Limb (tissue), 2 donors: ENCODE measurements at regions not wholly inside any gene's neighbourhood (a gene's known extent, or its start where the extent isn't known, plus 50 kb on each side); places are given as distances from the start of the nearest gene placed in this dataset.
"Not testable (repeated sequence)": the region's sequence is repeated elsewhere in the genome, so short reads cannot be mapped to it uniquely, and the experiment has no call there.

Experiments
- DNase-seq, 2 donors: peaks; one replicate each; pipeline ENCODE4 v3.0.0-alpha.2; 2016; ENCODE audit errors: extremely low spot score in 2 of 2

DNA sequence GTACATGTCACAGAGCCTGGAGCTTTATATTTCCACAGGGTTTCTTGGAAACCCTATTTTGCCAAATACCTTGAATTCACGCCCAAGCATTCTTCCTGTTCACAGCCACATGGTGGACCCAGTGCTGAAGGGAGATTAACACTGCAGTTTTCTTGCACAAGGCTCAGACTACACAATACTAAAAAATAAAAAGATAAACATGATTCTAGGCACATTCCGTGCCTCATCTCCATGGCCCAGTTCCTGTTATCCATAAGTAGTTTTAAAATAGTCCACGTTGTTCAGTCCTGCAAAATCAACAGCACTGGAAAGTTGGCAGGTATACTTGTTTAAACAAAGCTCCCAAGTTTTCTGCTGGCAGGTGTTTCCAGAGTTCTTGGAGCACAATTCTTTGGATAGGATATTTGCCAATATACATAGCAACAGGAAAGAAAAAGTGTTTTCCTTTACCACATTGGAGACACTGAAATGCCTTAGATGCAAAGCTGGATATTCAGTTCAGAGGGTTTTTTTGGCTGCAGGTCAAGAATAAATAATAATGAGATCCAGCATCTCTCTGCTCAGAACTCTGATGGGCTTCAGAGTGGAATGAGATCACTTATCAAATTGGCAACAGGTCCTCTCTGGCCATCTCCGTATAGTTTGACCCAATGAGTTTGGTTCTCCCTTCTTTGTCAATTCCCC is 88.1 kb upstream of the TGFBR2 start:
- peak; percentile 36 to 89 for DNase-seq

DNA sequence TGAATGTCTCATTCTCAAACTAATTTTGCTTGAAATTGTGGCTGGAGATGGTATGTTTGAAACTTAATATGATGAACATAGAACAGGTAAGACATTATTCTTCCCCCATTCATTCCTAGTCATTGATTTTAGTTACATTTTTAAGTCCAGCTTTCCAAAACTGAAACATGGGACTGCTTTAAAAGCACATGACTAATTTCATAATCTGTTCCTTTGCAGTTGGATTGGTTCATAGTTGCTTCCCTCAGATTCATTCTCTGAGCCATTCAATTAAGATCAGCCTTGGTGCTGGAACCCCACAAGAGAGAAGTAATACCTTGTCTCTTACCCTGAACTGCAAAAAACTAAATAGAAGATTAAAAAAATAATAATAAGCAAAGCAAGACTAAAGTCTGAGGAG is 87.5 kb upstream of the TGFBR2 start:
- DNase-seq, result no peak

DNA sequence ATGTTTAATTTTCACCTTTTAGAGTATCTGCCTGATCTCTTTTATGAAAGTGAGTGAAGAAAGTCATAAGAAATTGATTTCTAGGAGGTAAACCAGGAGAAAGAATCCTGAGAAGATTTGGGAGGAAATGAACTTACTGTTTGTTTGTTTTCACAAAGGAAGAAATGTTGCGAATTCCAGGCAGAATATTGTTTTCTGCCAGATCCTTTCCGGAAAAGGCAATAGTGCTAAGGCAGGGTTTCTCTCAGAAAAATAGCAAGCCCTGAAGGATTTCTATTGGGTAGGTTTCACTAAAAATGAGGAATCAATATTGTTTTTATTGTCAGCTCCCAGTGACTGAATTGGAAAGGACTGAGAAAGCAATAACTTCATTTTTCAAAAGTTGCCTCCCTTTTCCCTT is 85.7 kb upstream of the TGFBR2 start:
- peak in 1 of 2 donors; percentile 36 for DNase-seq

DNA sequence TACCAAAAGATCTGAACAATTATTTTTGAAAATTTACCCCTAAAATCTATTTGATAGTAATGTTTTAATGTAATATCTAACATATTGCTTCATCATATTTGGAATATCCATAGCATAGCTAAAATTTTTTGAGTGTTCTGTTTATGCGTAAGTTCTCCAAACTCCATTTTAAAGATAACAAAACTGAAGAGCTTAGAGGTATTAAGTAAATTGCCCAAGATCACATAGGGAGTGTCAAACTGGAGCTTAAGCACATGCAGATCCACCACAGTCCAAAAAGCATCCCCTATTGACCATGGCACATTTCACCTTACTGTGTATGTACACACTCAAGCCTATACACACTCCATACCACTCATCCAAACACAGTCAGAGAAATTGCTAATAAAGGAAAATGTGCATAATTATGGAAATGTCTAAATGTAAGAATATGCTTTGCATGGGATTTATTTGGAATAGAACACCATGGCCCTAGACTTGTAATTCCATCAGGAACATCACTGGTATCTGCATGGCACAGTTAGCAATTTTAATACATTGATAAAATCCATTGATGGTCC is 85.2 kb upstream of the TGFBR2 start:
- no peak for DNase-seq

DNA sequence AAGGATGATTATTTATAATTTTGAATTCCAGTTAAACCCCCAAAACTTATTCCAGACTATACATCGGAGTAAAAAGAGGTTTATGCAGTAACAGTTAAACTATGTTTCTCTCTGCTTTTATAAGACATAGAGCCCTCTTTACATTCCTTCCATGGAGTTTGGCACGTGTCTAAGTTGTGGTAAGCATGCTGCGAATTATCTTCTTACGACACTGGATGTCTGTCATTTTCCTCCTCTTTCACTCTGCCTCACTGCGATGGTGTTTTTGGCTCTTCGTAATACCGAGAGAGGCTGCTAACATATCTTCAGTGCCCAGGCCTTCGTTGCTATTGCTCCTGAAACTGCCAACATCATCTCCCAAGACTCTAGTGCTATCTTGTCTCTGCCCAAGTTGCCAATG is 83.9 kb upstream of the TGFBR2 start:
- no peak for DNase-seq

DNA sequence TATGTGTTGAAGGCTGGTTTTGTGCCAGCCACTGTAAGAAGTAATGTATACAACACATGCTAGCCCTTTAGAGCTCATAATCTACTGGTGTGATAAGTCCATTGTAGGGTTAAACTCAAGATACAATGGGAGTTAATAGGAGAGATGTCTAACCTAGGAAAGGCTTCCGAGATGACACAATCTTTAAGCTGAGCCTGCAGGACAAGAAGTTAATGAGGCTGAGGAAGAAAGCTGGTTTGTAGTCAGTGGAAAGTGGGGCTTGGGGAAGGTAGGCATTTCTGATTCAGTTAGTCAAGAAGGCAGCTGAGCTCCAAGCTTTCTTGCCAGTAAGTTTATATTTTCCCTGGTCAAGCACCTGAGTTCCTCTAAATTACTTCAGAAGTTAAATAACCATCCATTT is 83.0 kb upstream of the TGFBR2 start:
- DNase-seq, result no peak

DNA sequence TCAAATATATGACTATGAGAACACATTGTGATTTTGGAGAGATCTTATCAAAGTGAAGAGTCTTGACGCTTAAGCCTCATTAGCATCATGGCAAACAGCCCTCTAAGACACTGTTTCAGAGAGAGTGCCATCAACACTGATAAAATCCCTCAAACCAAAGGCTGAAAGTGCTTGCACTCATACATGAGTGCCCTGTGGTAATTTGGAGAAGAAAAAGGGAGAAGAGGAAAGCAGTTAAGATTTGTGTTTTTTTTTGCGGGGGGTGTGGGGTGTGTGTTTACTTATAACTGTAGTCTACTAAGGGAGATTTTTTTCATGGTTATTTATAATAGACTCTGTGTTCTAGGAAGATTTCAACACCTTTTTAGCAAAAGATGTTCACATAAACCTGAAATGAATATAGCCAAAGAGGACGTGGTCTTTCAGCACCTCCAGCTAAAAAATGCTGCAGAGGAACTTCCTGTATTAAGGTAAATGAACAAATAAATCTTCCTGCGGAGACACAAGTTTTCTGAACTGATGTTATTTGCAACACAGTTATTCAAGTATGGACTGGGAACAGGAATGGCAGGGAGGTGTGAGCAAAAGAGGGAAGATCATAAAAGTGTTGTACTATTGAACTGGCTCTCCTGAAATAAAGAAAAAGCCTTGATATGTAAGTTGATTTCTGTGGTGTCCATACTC is 81.9 kb upstream of the TGFBR2 start:
- DNase-seq, result no peak

DNA sequence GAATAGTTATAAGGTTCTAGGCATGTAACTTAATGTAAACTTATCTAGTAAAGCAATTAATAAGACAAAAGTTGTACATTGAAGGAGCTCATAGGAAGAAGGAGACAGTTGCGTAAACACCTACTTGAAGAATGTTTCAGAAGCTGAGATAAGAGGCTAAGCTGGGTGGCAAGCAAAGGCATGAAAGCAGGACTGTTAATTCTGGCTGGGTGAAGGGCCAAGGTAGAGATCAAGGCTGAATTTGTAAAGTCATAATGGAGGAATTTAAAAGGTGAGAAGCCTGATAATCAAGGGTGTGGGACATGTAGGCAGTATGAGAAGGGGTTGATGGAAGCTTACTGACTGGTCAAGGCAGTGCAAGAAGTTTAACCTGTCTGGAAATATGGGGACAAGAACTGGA is 80.4 kb upstream of the TGFBR2 start:
- no peak for DNase-seq

DNA sequence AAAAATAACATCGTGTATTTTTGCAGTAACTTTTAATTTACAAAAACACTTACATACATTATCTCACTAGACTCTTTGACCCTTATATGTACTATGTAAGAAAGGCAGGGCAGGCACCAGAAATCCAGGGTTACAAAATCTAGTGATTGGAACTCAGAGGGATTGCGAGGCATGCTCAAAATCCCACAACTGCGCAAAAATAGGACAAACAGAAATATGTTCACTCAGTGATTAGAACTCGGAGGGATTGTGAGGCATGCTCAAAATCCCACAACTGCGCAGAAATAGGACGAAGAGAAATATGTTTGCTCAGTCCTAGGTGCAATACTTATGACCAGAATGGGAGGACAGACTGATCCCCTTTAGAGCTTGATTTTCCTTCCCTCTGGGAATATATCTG is 79.2 kb upstream of the TGFBR2 start:
- no peak for DNase-seq

DNA sequence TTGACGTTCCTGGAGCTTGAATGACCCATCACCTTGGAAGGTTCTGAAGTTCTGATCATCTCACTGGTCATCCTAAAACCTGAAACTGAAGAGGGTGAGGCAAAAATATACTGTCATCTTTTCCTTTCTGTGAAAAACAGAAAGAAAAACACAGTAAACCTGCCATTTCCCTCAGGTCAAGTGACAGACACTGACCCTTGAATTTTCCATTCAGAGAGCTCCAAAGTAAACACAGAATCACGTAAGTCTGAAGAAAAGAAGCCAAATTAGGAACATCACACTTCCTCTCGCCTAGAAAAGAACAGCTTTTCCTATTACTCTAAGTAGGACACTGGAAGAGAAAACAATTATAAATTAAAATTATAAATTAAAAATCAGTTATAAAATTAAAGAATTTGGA is 78.7 kb upstream of the TGFBR2 start:
- DNase-seq, result no peak

DNA sequence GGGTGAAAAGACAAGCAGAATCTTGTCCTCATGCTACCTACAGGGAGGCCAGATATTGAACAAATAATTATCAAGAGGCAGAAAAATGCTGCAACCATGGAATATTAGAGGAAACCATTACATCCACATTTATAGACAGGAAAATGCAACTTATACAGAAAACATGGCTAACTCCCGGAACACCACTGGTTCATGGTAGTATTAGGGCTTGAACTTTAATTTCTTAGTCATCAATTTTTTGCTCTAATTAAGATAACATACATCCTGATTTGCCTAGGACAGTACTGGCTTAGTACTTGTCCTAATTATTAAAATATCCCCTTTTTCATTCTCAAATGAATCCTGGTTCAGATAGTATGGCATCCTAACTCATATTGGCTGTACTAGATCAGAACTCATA is 76.3 kb upstream of the TGFBR2 start:
- DNase-seq, result no peak

DNA sequence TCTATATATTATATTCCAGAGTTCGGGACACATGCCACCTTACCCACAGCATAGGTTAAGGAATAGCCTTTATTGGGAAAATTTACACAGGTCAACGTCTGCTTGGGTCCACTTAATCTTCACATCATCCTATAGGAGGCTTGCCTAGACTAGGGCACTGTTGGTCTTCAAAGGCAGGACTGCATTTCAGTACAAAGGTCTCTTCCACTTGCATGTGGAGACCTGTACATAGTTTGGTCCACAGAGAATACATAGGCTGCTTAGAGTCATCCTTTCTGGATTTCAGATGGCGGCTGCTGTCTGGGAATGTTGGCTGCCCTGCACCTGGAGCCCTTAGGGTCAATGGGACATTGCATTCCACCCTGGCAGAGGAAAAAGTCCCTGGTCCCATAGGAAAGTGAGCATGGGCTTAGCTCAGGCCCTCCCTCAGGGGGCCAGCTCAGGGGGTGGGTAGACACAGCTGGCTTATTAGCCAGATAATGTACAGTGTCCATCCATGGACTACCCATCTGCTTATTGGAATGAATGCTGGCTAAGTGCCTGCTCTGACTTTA is 75.3 kb upstream of the TGFBR2 start:
- DNase-seq, result no peak

DNA sequence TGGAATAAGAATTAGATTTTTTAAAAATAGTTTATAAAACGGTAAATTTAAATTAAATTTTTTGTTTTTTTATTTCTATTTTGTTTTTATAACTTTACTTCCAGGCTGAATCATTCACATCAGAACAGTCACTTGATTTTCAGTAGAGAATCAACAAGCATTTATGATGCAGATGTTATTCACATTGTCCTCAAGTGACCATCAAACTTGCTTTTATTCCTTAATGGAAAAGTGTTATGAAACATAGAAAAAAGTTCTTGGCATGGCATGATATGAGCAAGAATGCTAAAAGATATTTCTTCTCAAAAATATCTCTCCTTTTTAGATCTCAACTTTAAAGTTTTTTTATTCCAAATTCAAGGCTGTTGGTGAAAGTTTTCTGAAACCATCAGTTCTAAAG is 70.9 kb upstream of the TGFBR2 start:
- no peak for DNase-seq

DNA sequence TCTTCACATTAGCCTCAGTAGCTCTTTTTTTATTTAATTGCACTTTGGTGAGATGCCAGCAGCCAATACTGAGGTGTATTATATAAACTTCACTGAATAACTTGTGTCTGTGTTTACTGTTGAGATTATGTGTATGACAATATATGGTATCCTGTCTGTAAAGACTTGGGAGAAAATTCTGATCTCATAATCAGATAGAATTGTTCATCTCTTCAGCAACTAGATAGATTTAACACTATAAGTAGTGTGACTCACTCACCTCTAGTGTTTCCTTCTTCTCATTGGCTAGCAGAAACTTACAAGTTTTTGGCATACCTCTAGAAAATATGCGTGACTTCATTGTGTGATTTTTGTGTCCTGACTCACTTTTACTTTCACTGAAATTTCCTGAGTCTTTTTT is 67.6 kb upstream of the TGFBR2 start:
- DNase-seq, result no peak

DNA sequence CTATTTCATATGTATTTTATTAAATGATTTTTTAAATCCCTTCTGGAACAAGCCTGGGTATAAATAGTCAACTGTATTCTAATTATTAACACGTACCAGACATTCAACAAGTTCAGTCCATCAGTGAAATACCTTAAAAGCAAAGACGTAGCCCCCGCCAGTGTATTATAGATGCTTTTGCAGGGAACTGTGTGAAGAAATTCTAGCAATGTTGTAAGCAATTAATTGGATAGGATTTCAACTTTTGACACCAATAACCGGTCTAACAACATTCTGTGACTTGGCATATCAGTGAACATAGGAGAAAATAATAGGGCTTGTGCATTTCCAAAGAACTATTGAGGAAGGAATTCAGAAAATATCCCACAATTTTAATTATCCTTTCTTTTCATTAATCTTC is 67.2 kb upstream of the TGFBR2 start:
- DNase-seq, result no peak

DNA sequence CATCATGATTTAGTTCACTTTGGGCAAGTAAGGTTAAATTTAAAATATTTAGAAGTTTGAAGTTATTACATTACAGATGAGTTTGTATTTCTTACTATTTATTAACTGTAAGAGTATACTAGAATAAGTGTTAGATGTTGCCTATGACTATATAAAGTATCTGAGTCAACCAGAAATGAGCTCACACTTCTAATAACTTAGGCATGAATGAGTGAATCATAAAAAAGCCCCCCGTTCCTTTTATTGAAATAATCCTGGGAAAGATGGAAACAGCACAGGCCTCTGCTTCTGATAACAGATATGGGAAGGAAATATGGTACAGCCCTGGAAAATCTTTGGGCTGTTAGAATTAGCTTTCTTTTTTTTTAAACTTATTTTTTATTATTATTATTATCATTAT is 66.6 kb upstream of the TGFBR2 start:
- no peak for DNase-seq

DNA sequence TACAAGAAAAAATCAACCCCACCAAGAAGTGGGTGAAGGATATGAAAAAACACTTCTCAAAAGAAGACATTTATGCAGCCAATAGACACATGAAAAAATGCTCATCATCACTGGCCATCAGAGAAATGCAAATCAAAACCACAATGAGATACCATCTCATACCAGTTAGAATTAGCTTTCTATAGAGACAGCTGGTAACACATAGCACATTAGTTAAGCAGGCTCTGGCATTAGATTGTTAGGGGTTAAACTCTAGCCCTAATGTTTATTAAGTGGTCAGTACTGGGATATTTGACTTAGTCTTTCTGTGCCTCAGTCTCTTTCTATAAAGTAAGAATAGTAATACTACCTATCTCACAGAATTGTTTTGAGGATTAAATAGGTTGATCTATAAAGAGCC is 65.2 kb upstream of the TGFBR2 start:
- not testable (repeated sequence) for DNase-seq

DNA sequence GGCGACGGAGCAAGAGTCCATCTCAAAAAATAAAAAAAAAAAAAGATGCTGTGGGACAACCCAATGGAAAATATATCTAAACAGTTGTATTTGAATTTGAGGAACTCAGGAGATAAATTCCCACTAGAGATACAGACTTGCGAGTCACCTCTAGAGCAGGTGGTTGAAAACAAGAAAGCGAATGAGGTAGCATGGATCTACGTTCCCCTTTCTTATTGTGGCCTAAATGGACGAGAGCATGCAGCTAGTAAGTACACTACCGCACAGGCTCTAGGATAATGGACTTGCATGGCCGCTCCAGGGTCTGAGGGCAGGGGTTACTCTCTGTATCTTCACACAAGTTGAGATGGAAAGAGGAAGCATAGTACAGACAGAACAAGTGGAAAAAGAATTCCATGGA is 63.5 kb upstream of the TGFBR2 start:
- DNase-seq, result no peak

DNA sequence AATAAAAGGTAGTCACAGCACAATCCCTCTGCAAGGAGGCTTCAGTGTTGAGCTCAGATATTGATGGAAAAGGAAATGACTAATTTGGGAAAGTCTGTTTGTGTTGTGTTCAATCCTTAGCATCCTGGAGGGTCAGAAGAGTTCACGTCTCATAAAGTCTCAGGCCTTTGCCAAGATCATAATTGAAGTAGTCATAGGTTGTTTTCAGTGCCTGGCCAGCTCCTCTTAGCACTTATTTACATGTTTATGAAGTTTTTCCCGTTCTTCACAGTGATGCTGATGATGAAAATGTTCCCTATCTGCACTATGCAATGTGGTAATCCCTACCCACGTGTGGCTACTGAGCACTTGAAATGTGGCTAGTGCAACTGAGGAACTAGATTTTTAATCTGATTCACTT is 61.6 kb upstream of the TGFBR2 start:
- DNase-seq, result no peak

DNA sequence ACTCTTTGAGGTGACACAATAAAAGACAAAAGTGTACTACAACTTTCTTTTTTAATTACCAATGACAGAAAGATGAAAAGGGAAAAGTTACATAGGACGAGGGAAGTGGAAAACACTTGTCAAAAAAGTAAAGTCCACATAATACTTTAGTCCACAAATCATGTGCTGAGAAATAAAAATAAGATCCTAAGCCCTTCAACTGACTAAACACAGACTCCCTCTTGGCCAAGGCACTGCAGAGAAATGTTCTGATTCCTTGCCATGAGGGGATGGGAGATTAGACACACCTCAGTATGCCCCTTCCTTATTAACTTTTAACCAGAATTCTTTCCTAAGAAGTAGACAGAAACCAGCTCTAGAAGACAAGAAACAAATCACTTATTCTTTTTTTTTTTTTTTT is 59.5 kb upstream of the TGFBR2 start:
- DNase-seq, result no peak

DNA sequence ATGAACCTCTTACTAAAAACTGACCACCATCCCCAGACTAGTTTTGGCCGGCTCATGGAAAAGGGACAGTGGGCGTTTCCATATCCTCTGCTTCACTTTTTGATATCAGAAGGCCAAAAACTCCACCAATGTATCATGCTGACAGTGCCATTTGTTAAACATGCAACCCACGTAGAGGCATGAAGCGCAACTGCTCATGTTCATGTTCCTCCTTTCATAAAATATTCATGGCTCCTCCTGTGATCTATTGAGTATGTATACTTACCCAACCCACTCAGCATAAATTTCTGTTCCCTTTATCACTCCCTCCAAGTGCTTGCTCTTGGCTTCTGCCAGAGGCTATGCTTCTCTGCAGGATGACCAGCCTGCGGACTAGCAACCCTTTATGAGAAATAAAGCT is 58.7 kb upstream of the TGFBR2 start:
- no peak for DNase-seq

DNA sequence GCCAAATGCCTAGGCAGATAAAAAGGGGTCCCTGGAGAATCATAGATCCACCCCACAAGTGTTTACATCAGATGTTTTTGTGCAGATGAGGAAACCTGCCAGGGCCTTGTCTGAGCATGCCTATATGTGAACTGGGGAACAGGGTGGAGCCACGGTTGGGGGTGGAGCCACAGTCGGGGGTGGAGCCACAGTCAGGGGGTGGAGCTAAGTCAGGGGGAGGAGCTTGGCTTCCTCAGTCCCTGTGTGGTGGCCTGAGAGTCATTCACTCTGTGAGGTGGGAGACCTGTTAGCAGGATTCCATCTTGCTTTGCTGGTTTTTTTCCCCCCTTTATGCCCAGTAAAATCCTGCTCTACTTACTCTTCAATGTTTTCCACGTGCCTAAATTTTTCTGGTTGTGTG is 57.8 kb upstream of the TGFBR2 start:
- peak in 1 of 2 donors; percentile 40 for DNase-seq

DNA sequence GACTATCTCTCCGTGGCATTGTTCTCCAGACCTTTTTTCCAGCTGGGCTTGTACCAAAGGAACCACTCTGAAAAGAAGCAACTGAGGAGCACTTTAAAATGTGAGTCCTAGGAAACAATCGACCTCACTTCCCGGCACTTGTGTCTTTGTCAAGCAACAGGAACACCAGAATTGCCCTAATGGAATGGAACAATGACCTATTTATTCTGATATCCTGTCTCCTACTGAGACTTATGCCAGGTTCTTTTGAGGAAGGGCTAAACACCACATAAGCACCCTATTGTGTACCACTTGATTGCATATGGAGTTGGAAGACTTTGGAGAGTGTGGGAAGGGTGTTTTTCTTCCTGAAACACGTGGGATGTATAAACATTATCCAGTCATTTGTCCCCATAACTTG is 56.8 kb upstream of the TGFBR2 start:
- DNase-seq, result no peak
